Vagina (tissue), 2 donors: ENCODE measurements at regions not wholly inside any gene's neighbourhood (a gene's known extent, or its start where the extent isn't known, plus 50 kb on each side); places are given as distances from the start of the nearest gene placed in this dataset.
A peak's percentile ranks its signal among the peaks of the same experiment; 100 is the strongest.

ENCODE experiments used
- DNase-seq, 2 donors: peaks; one replicate each; pipeline ENCODE4 v3.0.0-alpha.2; 2017; ENCODE audit errors: extremely low spot score in 2 of 2
- H3K27ac ChIP-seq: fragments of 200-600 bp; sonication (generic); one replicate; pipeline ENCODE4 v1.5.1; 2019
- H3K27me3 ChIP-seq: fragments of 200-600 bp; sonication (generic); one replicate; pipeline ENCODE4 v1.5.1; 2019
- H3K36me3 ChIP-seq, 2 donors: fragments of 200-600 bp; sonication (generic); one replicate each; pipeline ENCODE4 v1.5.1; 2017 to 2019
- H3K4me1 ChIP-seq: fragments of 200-600 bp; sonication (generic); one replicate; pipeline ENCODE4 v1.5.1; 2019
- H3K4me3 ChIP-seq, 2 donors: fragments of 200-600 bp; sonication (generic); 1 replicate in 1 of 2; 2 replicates in 1 of 2; pipeline ENCODE4 v1.5.1; 2016 to 2019
- H3K9me3 ChIP-seq: fragments of 200-600 bp; sonication (generic); one replicate; pipeline ENCODE4 v1.5.1; 2019
- CTCF ChIP-seq, 3 experiments: fragments of 450-650 bp in 2 of 3; fragments of 200-600 bp in 1 of 3; sonication (generic) in 1 of 3; IDR thresholded peaks; one replicate each; pipeline ENCODE4 v1.5.1; 2017 to 2019; ENCODE audit warnings: antibody characterized with exemption in 3 of 3, mild to moderate bottlenecking in 2 of 3, moderate library complexity in 2 of 3
- POLR2A ChIP-seq, 2 donors: fragments of 450-650 bp; IDR thresholded peaks; one replicate each; pipeline ENCODE4 v1.6.1; 2017; ENCODE audit warnings: antibody characterized with exemption in 2 of 2, mild to moderate bottlenecking in 2 of 2, moderate library complexity in 2 of 2
- POLR2AphosphoS5 ChIP-seq, 2 donors: sonication (generic); formaldehyde crosslinking; IDR thresholded peaks; one replicate each; pipeline ENCODE4 v1.9.0; 2017; ENCODE audit warnings: antibody characterized with exemption in 2 of 2, mild to moderate bottlenecking in 2 of 2, low read depth in 1 of 2; ENCODE audit not compliant: insufficient read depth in 1 of 2
- intact Hi-C: fragments of 100-400 bp; cut with DNase I; formaldehyde crosslinking; loops from one replicate; pipeline ENCODE4 v1.15.1; 2023

GRCh38 chr2:8549942-8550341 is 131.9 kb upstream of the ID2 start:
- no peak overlapping the region for H3K27ac ChIP-seq
- TF ChIP-seq POLR2AphosphoS5 (IDR thresholded peaks at IDR 0.05; ENCODE audit: insufficient read depth in 1 of 2, low read depth in 1 of 2) (no peak), CTCF (IDR thresholded peaks at IDR 0.05) (no peak), POLR2A (IDR thresholded peaks at IDR 0.05) (no peak)
- no peaks in the 10 kb centered on the region for H3K27me3 ChIP-seq
- DNase-seq, result no peak
- H3K4me3 ChIP-seq, result no peak overlapping the region
- peaks cover 5% of the 10 kb centered on the region for H3K4me1 ChIP-seq
- intact Hi-C loops, result no loop called here
- H3K9me3 ChIP-seq, result no peaks in the 10 kb centered on the region
- no peaks in the 10 kb centered on the region for H3K36me3 ChIP-seq

DNA sequence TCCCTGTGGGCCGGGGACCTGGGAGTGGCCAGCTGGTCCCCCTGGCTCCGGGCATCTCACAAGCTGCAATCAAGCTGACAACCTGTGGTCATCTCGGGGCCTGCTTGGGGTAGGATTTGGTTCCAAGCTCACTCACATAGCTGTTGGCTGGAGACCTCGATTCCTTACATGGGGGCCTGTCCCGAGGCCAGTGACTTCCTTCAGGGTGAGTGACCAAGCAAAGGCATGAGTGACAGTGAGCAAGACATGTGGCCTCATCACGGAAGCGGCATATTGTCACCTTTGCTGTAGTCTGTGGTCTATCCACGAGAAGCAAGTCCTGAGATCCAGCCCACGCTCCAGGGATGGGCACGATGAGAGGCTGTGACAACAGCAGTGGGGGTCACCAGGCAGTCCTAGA is 131.4 kb upstream of the ID2 start:
- Histone ChIP-seq H3K27me3 (no peaks in the 10 kb centered on the region), H3K36me3 (no peaks in the 10 kb centered on the region), H3K4me1 (peaks cover under 1% of the 10 kb centered on the region), H3K27ac (no peak overlapping the region), H3K9me3 (no peaks in the 10 kb centered on the region), H3K4me3 (no peak overlapping the region)
- no peak for TF ChIP-seq CTCF (IDR thresholded peaks at IDR 0.05)
- TF ChIP-seq POLR2A (IDR thresholded peaks at IDR 0.05), result no peak
- TF ChIP-seq POLR2AphosphoS5 (IDR thresholded peaks at IDR 0.05; ENCODE audit: insufficient read depth in 1 of 2, low read depth in 1 of 2), result no peak
- peak in 1 of 2 donors; percentile 81 for DNase-seq
- intact Hi-C loops, result no loop called here

DNA sequence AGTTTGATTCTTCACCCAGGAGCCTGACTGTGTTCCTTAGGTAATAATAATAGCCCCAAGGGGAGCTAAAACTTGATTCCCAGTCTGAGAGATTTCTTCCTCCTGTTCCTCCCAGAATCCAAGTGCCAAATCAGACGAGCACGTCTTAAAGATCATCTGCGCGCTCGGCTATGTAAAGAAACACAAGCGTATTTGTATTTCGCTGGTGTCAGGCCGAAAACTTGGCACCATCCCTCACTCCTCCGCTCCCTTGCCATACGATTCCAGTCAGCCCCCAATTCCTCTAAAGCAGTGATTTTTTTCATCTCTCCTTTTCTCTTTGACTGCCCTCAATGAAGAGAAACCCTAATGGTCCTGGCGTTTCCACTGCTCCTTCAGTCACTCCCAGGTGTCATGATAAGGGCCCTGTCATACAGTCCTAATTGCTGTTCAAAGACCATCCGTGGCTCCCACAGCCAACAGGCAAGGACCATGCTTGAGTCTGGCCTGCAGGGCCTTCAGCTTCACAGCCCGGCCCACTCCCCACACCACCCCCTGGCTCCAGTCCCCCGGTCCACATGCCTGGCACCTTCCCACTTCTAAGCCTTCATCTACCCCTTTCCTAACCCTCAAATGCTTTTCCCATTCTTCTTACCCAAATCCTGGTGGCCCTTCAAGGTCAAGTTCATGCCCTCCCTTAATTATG is 130.8 kb upstream of the ID2 start:
- Histone ChIP-seq H3K9me3 (no peaks in the 10 kb centered on the region), H3K4me1 (no peaks in the 10 kb centered on the region), H3K27ac (no peak overlapping the region), H3K27me3 (no peaks in the 10 kb centered on the region), H3K4me3 (no peak overlapping the region), H3K36me3 (no peaks in the 10 kb centered on the region)
- DNase-seq, result peak in 1 of 2 donors; percentile 72
- intact Hi-C loops, result no loop called here
- TF ChIP-seq POLR2A (IDR thresholded peaks at IDR 0.05), result no peak
- TF ChIP-seq CTCF (IDR thresholded peaks at IDR 0.05), result no peak
- TF ChIP-seq POLR2AphosphoS5 (IDR thresholded peaks at IDR 0.05; ENCODE audit: insufficient read depth in 1 of 2, low read depth in 1 of 2), result no peak

- no peak overlapping the region for H3K27ac ChIP-seq
- DNase-seq, result no peak
- intact Hi-C loops, result no loop called here
- H3K9me3 ChIP-seq, result no peaks in the 10 kb centered on the region
- H3K4me3 ChIP-seq, result no peak overlapping the region
- no peaks in the 10 kb centered on the region for H3K36me3 ChIP-seq
- TF ChIP-seq POLR2AphosphoS5 (IDR thresholded peaks at IDR 0.05; ENCODE audit: insufficient read depth in 1 of 2, low read depth in 1 of 2) (no peak), CTCF (IDR thresholded peaks at IDR 0.05) (no peak), POLR2A (IDR thresholded peaks at IDR 0.05) (no peak)
- no peaks in the 10 kb centered on the region for H3K27me3 ChIP-seq
- H3K4me1 ChIP-seq, result no peaks in the 10 kb centered on the region
Observed at GRCh38 chr2:8551622-8552074, 130.2 kb upstream of the ID2 start.

DNA sequence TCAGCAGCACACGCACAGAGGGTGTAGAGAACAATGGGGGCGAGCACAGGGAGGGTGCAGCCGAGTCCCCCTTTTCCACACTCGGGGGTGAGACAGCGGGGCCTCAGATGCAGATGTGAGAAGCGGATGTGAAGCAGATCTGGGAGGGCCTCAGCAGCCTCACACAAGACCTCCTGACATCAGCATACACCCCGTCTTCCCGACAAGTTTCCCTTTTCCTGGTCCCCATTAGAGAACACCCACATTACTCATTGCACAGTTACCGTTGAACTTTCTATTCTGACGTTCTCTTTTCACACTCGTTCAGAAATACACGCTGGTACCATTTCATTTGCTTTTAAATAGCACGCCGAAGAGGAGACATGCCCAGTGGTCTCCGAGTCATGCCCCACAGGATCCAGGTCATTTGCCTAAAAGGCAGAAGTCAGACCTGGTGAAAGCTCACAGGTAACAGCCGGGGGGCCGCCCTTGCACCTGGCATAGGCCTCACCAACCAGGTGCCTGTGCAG is 129.5 kb upstream of the ID2 start:
- no peaks in the 10 kb centered on the region for H3K9me3 ChIP-seq
- no peaks in the 10 kb centered on the region for H3K4me1 ChIP-seq
- intact Hi-C loops, result no loop called here
- no peaks in the 10 kb centered on the region for H3K27me3 ChIP-seq
- TF ChIP-seq POLR2AphosphoS5 (IDR thresholded peaks at IDR 0.05; ENCODE audit: insufficient read depth in 1 of 2, low read depth in 1 of 2) (no peak), POLR2A (IDR thresholded peaks at IDR 0.05) (no peak), CTCF (IDR thresholded peaks at IDR 0.05) (no peak)
- H3K4me3 ChIP-seq, result no peak overlapping the region
- H3K27ac ChIP-seq, result no peak overlapping the region
- DNase-seq, result peak in 1 of 2 donors; percentile 79
- no peaks in the 10 kb centered on the region for H3K36me3 ChIP-seq
